ENCODE measurements at regions not wholly inside any gene's neighbourhood (a gene's known extent, or its start where the extent isn't known, plus 50 kb on each side); places are given as distances from the start of the nearest gene placed in this dataset.

DNA sequence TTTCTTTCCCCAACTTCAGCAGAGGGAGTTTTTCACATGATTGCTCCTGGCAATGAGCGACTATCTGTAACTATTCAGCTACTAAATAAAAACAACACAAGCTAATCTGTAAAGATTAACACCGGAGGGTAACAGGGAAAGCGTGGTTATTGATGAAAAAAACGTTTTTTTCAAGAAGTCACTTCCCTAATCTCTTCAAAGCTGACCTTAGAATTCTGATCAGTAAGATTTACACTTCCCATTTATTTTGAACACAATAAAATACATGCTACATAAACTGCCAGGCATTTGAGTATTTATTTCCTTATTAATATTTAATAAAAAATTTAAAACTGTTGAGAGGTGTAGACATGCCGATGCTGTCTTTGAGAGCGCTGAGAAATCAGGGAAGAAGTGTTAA is 207.4 kb upstream of the HDAC4 start:
- TF ChIP-seq POLR2A (IDR thresholded peaks at IDR 0.05): no peak
- TF ChIP-seq, protein P1, sequence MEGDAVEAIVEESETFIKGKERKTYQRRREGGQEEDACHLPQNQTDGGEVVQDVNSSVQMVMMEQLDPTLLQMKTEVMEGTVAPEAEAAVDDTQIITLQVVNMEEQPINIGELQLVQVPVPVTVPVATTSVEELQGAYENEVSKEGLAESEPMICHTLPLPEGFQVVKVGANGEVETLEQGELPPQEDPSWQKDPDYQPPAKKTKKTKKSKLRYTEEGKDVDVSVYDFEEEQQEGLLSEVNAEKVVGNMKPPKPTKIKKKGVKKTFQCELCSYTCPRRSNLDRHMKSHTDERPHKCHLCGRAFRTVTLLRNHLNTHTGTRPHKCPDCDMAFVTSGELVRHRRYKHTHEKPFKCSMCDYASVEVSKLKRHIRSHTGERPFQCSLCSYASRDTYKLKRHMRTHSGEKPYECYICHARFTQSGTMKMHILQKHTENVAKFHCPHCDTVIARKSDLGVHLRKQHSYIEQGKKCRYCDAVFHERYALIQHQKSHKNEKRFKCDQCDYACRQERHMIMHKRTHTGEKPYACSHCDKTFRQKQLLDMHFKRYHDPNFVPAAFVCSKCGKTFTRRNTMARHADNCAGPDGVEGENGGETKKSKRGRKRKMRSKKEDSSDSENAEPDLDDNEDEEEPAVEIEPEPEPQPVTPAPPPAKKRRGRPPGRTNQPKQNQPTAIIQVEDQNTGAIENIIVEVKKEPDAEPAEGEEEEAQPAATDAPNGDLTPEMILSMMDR (IDR thresholded peaks at IDR 0.05): no peak

Measured in suprapubic skin (tissue), 3 donors.